ENCODE measurements at regions not wholly inside any gene's neighbourhood (a gene's known extent, or its start where the extent isn't known, plus 50 kb on each side); places are given as distances from the start of the nearest gene placed in this dataset.

DNA sequence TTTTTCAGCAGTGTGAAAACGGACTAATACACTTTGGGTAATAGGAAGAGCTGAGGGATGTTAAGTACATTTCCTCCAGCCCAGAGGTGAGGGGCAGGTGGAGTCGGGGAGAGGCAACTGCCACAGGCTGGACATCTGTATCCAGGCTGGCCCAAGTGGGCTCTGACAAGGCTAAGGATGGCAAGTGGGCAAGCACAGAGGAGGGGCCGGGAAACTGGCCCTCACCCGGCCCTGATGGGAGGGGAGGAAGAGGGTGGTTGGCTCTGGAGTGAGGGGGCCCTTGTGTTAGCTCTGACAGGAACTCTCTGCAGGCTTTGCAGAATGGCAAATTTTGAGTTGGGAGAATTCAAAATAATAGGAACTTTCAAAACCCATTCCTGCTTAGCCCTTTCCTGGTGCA lies 251.0 kb upstream of the TNRC6C start:
- Histone ChIP-seq H3K9ac (ENCODE audit: low read length) (no peak overlapping the region), H3K4me1 (ENCODE audit: control insufficient read depth, insufficient read depth, low read length) (no peaks in the 10 kb centered on the region), H3K27ac (ENCODE audit: low read depth, low read length) (no peak overlapping the region), H3K36me3 (ENCODE audit: control insufficient read depth, insufficient read depth, low read length) (no peaks in the 10 kb centered on the region), H3K4me3 (ENCODE audit: low read depth, low read length) (no peak overlapping the region), H3K9me3 (ENCODE audit: control insufficient read depth, insufficient read depth, low read depth, low read length) (peaks cover 51% of the 10 kb centered on the region), H3K27me3 (ENCODE audit: control insufficient read depth, insufficient read depth, low read length) (no peaks in the 10 kb centered on the region)

DNA sequence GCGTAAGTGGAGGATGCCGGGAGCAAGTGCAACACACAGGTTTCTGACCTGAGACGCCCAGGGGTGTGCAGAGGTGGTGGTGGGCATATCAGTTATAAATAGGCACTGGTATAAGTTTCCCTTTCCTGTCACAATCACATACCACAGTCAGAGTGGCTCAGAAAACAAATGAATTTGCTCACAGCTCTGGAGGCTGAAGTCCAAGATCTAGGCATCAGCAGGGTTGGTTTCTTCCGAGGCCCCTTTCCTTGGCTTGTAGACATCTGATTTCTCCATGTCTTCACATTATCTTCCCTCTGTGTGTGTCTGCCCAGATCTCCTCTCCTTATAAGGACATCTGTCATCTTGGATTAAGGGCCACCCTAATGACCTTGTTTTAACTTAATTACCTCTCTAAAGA lies 250.5 kb upstream of the TNRC6C start:
- H3K9me3 ChIP-seq (ENCODE audit: control insufficient read depth, insufficient read depth, low read depth, low read length) = peaks cover 49% of the 10 kb centered on the region
- H3K27me3 ChIP-seq (ENCODE audit: control insufficient read depth, insufficient read depth, low read length) = no peaks in the 10 kb centered on the region
- no peaks in the 10 kb centered on the region for H3K36me3 ChIP-seq (ENCODE audit: control insufficient read depth, insufficient read depth, low read length)
- no peak overlapping the region for H3K9ac ChIP-seq (ENCODE audit: low read length)
- H3K4me1 ChIP-seq (ENCODE audit: control insufficient read depth, insufficient read depth, low read length) = no peaks in the 10 kb centered on the region
- no peak overlapping the region for H3K4me3 ChIP-seq (ENCODE audit: low read depth, low read length)
- H3K27ac ChIP-seq (ENCODE audit: low read depth, low read length) = no peak overlapping the region

- Histone ChIP-seq H3K9ac (ENCODE audit: low read length) (no peak overlapping the region), H3K27ac (ENCODE audit: low read depth, low read length) (no peak overlapping the region), H3K9me3 (ENCODE audit: control insufficient read depth, insufficient read depth, low read depth, low read length) (peaks cover 40% of the 10 kb centered on the region), H3K36me3 (ENCODE audit: control insufficient read depth, insufficient read depth, low read length) (no peaks in the 10 kb centered on the region), H3K4me3 (ENCODE audit: low read depth, low read length) (no peak overlapping the region), H3K27me3 (ENCODE audit: control insufficient read depth, insufficient read depth, low read length) (no peaks in the 10 kb centered on the region), H3K4me1 (ENCODE audit: control insufficient read depth, insufficient read depth, low read length) (no peaks in the 10 kb centered on the region)
Measured at GRCh38 chr17:77708936-77709335, 249.6 kb upstream of the TNRC6C start.

DNA sequence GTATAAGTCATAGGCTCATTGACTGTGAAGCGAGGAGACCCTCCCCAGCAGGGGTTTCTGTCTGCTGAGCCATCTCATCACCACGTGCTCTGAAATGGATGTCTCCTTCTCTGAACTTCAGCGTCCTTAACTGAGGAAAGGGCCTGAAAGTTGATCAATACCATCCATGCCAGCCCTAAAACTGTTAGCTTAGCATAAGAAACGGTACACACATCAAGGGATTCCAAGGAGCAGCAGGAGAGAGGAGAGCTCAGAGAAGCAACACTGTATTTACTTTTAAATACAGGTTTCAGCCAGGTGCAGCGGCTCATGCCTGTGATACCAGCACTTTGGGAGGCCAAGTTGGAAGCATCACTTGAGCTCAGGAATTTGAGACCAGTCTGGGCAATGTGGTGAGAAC lies 248.9 kb upstream of the TNRC6C start:
- no peaks in the 10 kb centered on the region for H3K36me3 ChIP-seq (ENCODE audit: control insufficient read depth, insufficient read depth, low read length)
- no peak overlapping the region for H3K4me3 ChIP-seq (ENCODE audit: low read depth, low read length)
- H3K27me3 ChIP-seq (ENCODE audit: control insufficient read depth, insufficient read depth, low read length) = no peaks in the 10 kb centered on the region
- H3K9ac ChIP-seq (ENCODE audit: low read length) = no peak overlapping the region
- no peaks in the 10 kb centered on the region for H3K4me1 ChIP-seq (ENCODE audit: control insufficient read depth, insufficient read depth, low read length)
- H3K9me3 ChIP-seq (ENCODE audit: control insufficient read depth, insufficient read depth, low read depth, low read length) = peaks cover 34% of the 10 kb centered on the region
- no peak overlapping the region for H3K27ac ChIP-seq (ENCODE audit: low read depth, low read length)

- no peaks in the 10 kb centered on the region; the same call in 1 of the 2 replicates for H3K4me1 ChIP-seq (ENCODE audit: control insufficient read depth, insufficient read depth, low read length)
Measured at GRCh38 chr17:77712578-77712977, 245.9 kb upstream of the TNRC6C start.

DNA sequence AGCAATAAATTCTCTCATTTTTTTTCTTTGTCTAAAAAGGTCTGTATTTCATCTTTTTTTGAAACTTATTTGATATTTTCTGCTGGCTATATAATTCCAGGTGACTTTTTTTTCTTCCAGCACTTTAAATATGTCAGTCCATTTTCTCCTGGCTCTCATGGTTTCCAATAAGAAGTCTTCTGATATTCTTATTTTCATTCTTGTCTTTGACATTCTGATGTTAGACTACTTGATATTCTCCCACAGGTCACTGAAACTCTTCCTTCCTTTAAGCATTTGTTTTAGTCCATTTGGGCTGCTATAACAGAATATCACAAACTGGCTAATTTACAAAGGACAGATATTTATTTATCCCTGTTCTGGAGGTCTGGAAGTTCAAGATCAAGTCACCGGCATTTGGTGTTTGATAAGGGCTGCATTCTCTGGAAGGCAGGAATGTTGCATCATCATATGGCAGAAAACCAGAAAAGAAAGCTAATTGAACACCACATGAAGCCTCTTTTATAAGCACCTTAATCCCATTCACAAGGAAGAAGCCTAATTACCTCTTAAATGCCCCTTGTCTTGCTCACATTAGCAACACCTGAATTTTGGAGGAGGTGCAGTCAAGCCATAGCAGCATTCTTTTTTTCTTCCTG lies 242.1 kb upstream of the TNRC6C start:
- no peaks in the 10 kb centered on the region for H3K36me3 ChIP-seq (ENCODE audit: control insufficient read depth, insufficient read depth, low read length)
- H3K4me3 ChIP-seq (ENCODE audit: low read depth, low read length) = no peak overlapping the region
- no peaks in the 10 kb centered on the region for H3K27me3 ChIP-seq (ENCODE audit: control insufficient read depth, insufficient read depth, low read length)
- peaks cover 13% of the 10 kb centered on the region for H3K9me3 ChIP-seq (ENCODE audit: control insufficient read depth, insufficient read depth, low read depth, low read length)
- no peak overlapping the region for H3K27ac ChIP-seq (ENCODE audit: low read depth, low read length)
- H3K4me1 ChIP-seq (ENCODE audit: control insufficient read depth, insufficient read depth, low read length) = no peaks in the 10 kb centered on the region; the same call in 1 of the 2 replicates
- no peak overlapping the region for H3K9ac ChIP-seq (ENCODE audit: low read length)

More at GRCh38 chr17:77712578-77712977, 245.9 kb upstream of the TNRC6C start:
- Histone ChIP-seq H3K27ac (ENCODE audit: low read depth, low read length) (no peak overlapping the region), H3K9me3 (ENCODE audit: control insufficient read depth, insufficient read depth, low read depth, low read length) (peaks cover 11% of the 10 kb centered on the region), H3K27me3 (ENCODE audit: control insufficient read depth, insufficient read depth, low read length) (no peaks in the 10 kb centered on the region), H3K4me3 (ENCODE audit: low read depth, low read length) (no peak overlapping the region), H3K36me3 (ENCODE audit: control insufficient read depth, insufficient read depth, low read length) (no peaks in the 10 kb centered on the region), H3K9ac (ENCODE audit: low read length) (no peak overlapping the region)

DNA sequence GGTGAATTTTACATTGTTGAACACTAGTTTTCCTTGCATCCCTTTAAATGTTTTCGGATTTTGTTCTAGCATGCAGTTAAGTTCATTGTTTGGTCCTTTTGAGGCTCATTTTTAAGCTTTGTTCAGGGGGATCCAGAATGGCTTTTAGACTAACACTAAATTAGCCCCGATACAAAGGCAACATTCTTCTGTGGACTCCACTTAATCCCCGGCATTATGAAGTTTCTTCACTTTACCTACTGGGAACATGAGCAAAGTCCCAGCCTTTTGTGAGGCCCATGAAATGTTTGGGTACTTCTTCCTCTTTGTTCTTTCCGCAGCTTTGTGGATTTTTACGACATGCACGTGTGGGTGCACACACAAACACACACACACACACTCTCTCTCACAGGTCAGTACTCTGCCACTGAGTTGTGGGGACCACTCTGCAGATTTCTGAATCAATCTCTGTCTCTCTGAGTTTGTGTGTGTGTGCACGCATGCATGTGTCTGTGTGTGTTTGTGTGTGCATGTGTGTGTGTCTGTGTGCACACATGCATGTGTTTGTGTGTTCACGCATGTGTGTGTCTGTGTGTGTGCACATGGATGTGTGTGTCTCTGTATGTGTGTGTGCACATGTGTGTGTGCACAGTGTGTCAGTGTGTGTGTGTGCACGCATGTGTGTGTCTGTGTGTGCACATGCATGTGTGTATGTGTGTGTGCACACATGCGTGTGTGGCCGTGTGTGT lies 240.4 kb upstream of the TNRC6C start:
- Histone ChIP-seq H3K27ac (ENCODE audit: low read depth, low read length) (no peak overlapping the region), H3K9me3 (ENCODE audit: control insufficient read depth, insufficient read depth, low read depth, low read length) (peaks cover 10% of the 10 kb centered on the region), H3K4me3 (ENCODE audit: low read depth, low read length) (no peak overlapping the region), H3K9ac (ENCODE audit: low read length) (no peak overlapping the region), H3K4me1 (ENCODE audit: control insufficient read depth, insufficient read depth, low read length) (no peaks in the 10 kb centered on the region; the same call in 1 of the 2 replicates), H3K36me3 (ENCODE audit: control insufficient read depth, insufficient read depth, low read length) (no peaks in the 10 kb centered on the region), H3K27me3 (ENCODE audit: control insufficient read depth, insufficient read depth, low read length) (no peaks in the 10 kb centered on the region)

GRCh38 chr17:77718669-77718961 lies 239.9 kb upstream of the TNRC6C start:
- no peaks in the 10 kb centered on the region for H3K36me3 ChIP-seq (ENCODE audit: control insufficient read depth, insufficient read depth, low read length)
- no peak overlapping the region for H3K27ac ChIP-seq (ENCODE audit: low read depth, low read length)
- H3K9ac ChIP-seq (ENCODE audit: low read length) = no peak overlapping the region
- H3K4me1 ChIP-seq (ENCODE audit: control insufficient read depth, insufficient read depth, low read length) = no peaks in the 10 kb centered on the region; the same call in 1 of the 2 replicates
- H3K27me3 ChIP-seq (ENCODE audit: control insufficient read depth, insufficient read depth, low read length) = no peaks in the 10 kb centered on the region
- no peak overlapping the region for H3K4me3 ChIP-seq (ENCODE audit: low read depth, low read length)
- H3K9me3 ChIP-seq (ENCODE audit: control insufficient read depth, insufficient read depth, low read depth, low read length) = peaks cover 10% of the 10 kb centered on the region

- H3K27me3 ChIP-seq (ENCODE audit: control insufficient read depth, insufficient read depth, low read length) = no peaks in the 10 kb centered on the region
- H3K36me3 ChIP-seq (ENCODE audit: control insufficient read depth, insufficient read depth, low read length) = no peaks in the 10 kb centered on the region
- H3K9ac ChIP-seq (ENCODE audit: low read length) = no peak overlapping the region
- H3K4me1 ChIP-seq (ENCODE audit: control insufficient read depth, insufficient read depth, low read length) = no peaks in the 10 kb centered on the region; the same call in 1 of the 2 replicates
- no peak overlapping the region for H3K4me3 ChIP-seq (ENCODE audit: low read depth, low read length)
- no peak overlapping the region for H3K27ac ChIP-seq (ENCODE audit: low read depth, low read length)
- peaks cover 10% of the 10 kb centered on the region for H3K9me3 ChIP-seq (ENCODE audit: control insufficient read depth, insufficient read depth, low read depth, low read length)
Measured at GRCh38 chr17:77719806-77720205, 238.7 kb upstream of the TNRC6C start.

DNA sequence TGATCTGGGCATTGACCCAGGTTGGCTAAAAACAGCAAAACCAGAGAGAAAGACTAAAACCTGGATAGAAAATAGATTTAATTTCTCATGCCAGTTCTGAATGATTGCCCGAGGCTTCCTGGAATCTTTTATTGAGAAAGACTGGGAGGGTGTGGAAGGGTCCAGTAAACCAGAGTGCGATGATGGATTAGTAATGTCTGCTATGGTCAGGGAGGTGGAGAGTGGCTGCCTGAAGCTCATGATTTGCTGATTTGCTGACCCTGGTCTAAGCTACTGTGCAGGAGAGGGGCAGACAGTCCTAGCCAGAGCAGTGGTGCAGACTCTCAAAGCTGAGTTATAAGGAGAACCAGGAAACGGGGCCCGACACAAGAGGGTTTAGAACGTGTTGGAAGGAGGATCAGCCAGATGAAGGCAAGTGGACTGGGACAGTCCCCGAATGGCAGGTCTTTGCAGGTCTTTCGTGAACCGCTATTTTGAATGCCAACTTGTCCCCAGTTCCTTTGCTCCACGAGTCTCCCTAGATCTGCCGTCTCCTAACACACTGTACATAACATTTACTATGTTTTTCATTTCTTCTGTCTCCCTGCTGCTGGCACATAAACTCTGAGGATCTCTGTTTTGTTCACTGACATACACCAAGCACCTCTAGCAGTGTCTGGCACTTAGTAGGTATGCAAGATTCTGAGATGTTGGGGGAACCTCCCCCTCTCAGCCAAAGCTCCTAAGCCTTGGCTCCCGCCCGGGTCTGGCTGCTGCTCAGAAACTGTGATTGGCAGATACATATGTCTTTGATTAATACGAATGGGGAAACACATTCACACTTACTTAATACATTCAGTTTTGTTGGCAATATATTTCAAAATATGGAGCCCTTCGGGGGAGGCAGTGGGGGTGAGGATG lies 237.3 kb upstream of the TNRC6C start:
- H3K9me3 ChIP-seq (ENCODE audit: control insufficient read depth, insufficient read depth, low read depth, low read length) = peaks cover 7% of the 10 kb centered on the region; the same call in 1 of the 2 replicates
- H3K36me3 ChIP-seq (ENCODE audit: control insufficient read depth, insufficient read depth, low read length) = no peaks in the 10 kb centered on the region
- no peaks in the 10 kb centered on the region; the same call in 1 of the 2 replicates for H3K4me1 ChIP-seq (ENCODE audit: control insufficient read depth, insufficient read depth, low read length)
- H3K4me3 ChIP-seq (ENCODE audit: low read depth, low read length) = no peak overlapping the region
- peaks cover 7% of the 10 kb centered on the region; the same call in 1 of the 2 replicates for H3K27me3 ChIP-seq (ENCODE audit: control insufficient read depth, insufficient read depth, low read length)
- H3K27ac ChIP-seq (ENCODE audit: low read depth, low read length) = no peak overlapping the region
- no peak overlapping the region for H3K9ac ChIP-seq (ENCODE audit: low read length)

GRCh38 chr17:77721846-77722160 lies 236.7 kb upstream of the TNRC6C start:
- Histone ChIP-seq H3K9ac (ENCODE audit: low read length) (no peak overlapping the region), H3K27me3 (ENCODE audit: control insufficient read depth, insufficient read depth, low read length) (peaks cover 7% of the 10 kb centered on the region; the same call in 1 of the 2 replicates), H3K36me3 (ENCODE audit: control insufficient read depth, insufficient read depth, low read length) (no peaks in the 10 kb centered on the region), H3K9me3 (ENCODE audit: control insufficient read depth, insufficient read depth, low read depth, low read length) (peaks cover 7% of the 10 kb centered on the region; the same call in 1 of the 2 replicates), H3K4me3 (ENCODE audit: low read depth, low read length) (no peak overlapping the region), H3K27ac (ENCODE audit: low read depth, low read length) (no peak overlapping the region), H3K4me1 (ENCODE audit: control insufficient read depth, insufficient read depth, low read length) (no peaks in the 10 kb centered on the region)
